Right ventricle myocardium inferior (tissue), 1 donor: ENCODE measurements at regions not wholly inside any gene's neighbourhood (a gene's known extent, or its start where the extent isn't known, plus 50 kb on each side); places are given as distances from the start of the nearest gene placed in this dataset.
"Not testable (repeated sequence)": the region's sequence is repeated elsewhere in the genome, so short reads cannot be mapped to it uniquely, and the experiment has no call there.

Source experiments
- ATAC-seq: fragments of 200-7000 bp; cut with Tn5 transposase; one replicate; pipeline ENCODE4 v1.9.1; 2020; ENCODE audit warnings: mild to moderate bottlenecking, moderate library complexity
- DNase-seq: peaks from one replicate; pipeline ENCODE4 v3.0.0; 2021; ENCODE audit errors: missing footprints
- intact Hi-C: fragments of 100-400 bp; cut with DNase I; formaldehyde crosslinking; loops from one replicate; pipeline ENCODE4 v1.11.0; 2022
- donor health status: DM: no; HTN: yes; CAD: no; lungs with severe emphysema.

GRCh38 chr7:65100499-65100898, 94.0 kb upstream of the ERV3-1 start:
- DNase-seq, intact Hi-C loops: not testable (repeated sequence)

GRCh38 chr7:65081669-65082055, 75.2 kb upstream of the ERV3-1 start:
- ATAC-seq, DNase-seq, intact Hi-C loops: not testable (repeated sequence)

More at GRCh38 chr7:65100499-65100898, 94.0 kb upstream of the ERV3-1 start:
- not testable (repeated sequence) for ATAC-seq

GRCh38 chr7:65080799-65081668, 74.5 kb upstream of the ERV3-1 start:
- intact Hi-C loops, result not testable (repeated sequence)
- ATAC-seq, result peak; percentile 99
- DNase-seq, result peak; percentile 96

GRCh38 chr7:65074959-65075358, 68.5 kb upstream of the ERV3-1 start:
- ATAC-seq, result not testable (repeated sequence)

GRCh38 chr7:65073160-65073559, 66.7 kb upstream of the ERV3-1 start:
- intact Hi-C loops, ATAC-seq, DNase-seq: not testable (repeated sequence)

More at GRCh38 chr7:65074959-65075358, 68.5 kb upstream of the ERV3-1 start:
- DNase-seq, intact Hi-C loops: not testable (repeated sequence)

- DNase-seq, ATAC-seq, intact Hi-C loops: not testable (repeated sequence)
Measured at GRCh38 chr7:65071854-65072431, 65.5 kb upstream of the ERV3-1 start.

GRCh38 chr7:65069476-65069875, 63.0 kb upstream of the ERV3-1 start:
- intact Hi-C loops, ATAC-seq, DNase-seq: not testable (repeated sequence)

- intact Hi-C loops, DNase-seq, ATAC-seq: not testable (repeated sequence)
Measured at GRCh38 chr7:65062566-65062965, 56.1 kb upstream of the ERV3-1 start.

GRCh38 chr7:65059247-65059646, 52.8 kb upstream of the ERV3-1 start:
- ATAC-seq, intact Hi-C loops, DNase-seq: not testable (repeated sequence)
